ENCODE measurements at regions not wholly inside any gene's neighbourhood (a gene's known extent, or its start where the extent isn't known, plus 50 kb on each side); places are given as distances from the start of the nearest gene placed in this dataset.
A peak's percentile ranks its signal among the peaks of the same experiment; 100 is the strongest.

DNA sequence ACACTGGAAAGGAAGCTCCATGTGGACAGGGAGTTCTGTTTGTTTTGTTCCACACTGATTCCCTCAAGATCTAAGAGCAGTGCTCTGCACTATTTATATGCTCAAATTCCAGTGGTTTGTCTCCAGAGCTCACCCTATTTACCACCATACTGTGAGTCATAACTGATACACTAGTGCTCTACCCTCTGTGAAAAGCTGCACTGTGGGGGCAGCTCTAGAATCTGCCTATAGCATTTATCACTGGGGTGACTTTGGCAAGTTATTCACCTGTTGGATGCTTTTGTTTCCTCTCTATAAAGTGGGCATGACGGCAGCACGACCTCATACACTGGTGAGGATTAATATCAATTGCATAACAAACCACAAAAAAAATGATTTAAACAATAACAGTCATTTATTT lies 307.8 kb downstream of the NR2F1-AS1 start:
- peak; percentile 73 for DNase-seq

DNA sequence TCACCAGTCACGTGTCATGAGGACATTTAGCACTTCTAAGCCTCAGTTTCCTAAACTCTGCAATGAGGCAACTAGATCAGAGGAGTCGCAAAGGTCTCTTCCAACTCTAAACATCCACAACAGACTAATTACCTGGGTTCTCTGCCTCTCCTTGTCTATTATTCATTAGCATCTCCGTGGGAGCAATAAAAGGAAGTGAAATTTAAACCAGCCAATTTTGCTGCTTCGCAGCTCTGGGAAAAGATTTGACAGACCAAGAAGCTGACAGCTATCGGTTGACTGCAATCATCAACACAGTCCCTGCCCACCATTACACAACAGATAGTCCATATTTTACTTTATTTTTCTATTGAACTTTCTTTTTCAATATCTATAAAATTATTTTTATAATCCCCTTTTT lies 308.9 kb downstream of the NR2F1-AS1 start:
- no peak for DNase-seq

DNA sequence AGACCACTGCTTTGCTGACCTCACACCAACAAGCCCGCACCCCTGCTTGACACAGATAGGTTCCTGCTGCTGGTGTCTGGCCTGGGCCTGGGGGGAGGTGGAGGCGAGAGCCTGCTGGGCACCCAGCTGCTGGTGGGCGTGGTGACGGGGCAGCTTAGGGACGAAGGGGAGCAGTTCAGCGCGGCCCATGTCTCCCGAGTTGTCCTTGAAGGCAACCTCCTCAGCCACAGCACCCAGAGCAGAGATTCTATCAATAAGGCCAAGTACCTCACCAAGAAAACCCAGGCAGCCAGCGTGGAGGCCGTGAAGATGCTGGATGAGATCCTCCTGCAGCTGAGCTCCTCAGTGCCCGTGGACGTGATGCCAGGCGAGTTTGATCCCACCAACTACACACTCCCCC lies 313.3 kb downstream of the NR2F1-AS1 start:
- DNase-seq: no peak

DNA sequence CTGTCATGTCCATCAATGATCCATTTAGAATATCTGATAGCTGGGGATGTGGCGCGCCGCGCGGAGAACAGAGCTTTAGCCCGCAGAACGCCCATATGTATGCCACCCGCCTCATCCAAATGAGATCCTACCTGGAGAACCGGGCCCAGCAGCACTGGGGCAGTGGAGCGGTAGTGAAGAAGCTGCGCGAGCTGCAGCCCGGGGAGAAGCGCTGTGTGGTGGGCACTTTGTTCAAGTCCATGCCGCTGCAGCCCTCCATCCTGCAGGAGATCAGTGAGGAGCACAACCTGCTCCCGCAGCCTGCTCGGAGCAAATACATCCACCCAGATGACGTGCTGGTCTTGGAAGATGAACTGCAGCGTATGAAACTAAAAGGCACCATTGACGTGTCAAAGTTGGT lies 313.7 kb downstream of the NR2F1-AS1 start:
- no peak for DNase-seq

DNA sequence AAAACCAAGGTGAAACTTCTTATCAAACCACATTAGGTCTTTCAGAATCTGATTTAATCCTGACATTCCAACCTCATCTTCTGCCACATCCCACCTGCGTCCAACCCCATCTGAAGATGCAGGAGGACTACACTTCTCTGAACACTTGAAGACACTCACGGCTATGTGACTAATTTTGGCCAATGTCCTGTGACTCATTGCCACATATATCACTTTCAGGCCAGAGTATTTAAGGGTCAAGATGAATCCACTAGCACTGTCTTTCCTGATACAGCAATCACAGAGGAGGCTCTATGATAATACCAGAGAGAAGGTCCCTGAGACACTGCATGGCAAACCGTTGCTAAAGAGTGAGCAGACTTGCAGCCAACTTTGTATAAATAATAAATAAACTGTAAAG lies 323.4 kb downstream of the NR2F1-AS1 start:
- DNase-seq: no peak

DNA sequence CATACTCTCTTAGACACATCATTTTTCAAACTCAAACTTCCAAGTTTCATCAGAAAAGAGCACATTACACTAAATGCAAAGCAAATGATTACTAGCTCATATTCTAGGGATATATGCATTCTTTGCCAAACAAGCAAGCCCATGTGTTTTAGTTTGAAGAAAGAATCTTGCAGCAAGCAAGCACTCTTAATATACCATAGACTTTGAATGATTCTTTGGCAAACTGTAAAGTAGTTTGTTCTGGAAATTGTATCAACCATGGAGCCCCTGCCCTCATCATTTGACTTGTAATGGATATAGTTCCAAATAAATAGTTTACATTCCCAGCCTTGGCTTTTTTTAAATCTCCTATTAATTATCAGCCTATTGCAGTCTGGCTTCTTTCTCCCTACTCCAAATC lies 325.2 kb downstream of the NR2F1-AS1 start:
- DNase-seq: no peak

DNA sequence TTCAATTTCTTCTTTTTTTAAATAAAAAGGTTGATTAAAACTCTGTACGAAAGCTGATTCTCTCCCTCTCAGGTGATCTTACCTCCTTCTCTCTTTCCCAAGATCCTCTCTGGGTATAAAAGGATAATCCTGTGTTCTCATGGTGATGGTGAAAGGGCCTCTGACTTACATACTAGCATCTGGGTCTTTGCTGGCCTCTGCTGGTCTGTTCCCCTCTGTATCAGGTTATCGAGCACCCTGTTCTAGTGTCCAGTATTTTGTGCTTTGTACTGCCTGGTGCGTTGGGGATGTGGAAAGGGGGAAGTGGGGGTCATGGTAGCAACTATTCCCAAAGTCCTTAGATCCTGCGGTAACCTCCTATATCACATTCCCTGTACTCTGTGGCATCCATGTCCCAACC lies 328.9 kb downstream of the NR2F1-AS1 start:
- DNase-seq: no peak

DNA sequence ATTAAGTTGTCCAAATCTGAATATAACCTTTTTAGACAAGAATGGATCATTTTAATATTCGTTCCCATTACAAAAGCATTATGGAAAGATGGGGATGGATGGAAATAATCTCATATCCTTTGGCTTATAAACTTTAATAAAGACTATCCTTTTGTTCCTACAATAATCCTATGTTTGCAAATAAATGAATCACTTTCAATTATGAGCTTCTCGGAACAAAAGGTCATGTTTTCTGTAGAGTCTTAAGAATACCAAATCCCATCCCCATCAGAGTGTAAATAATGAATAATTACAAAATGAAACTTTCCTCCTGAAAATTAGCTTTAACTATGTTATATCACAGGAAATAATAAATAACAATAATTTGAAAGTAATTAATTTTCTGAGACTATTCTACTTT lies 329.7 kb downstream of the NR2F1-AS1 start:
- DNase-seq: no peak

DNA sequence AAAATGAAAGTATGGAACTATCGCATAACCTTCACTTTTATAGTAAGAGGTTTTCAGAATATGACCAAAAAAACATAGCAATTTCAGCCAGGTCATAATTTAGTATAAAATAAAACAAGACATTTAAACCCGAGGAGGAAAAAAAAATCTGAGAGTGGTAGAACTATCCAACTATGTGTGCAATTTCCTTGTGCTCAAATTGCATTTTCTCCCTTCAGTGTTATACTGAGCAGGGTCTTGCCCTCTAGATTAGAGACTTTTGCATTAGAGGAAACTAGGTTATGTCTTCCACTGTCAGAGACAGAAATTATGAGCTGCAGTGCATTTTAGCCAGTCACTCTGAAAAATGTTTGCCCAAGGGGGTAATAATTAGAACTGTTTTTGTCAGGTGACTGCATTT lies 330.6 kb downstream of the NR2F1-AS1 start:
- no peak for DNase-seq

DNA sequence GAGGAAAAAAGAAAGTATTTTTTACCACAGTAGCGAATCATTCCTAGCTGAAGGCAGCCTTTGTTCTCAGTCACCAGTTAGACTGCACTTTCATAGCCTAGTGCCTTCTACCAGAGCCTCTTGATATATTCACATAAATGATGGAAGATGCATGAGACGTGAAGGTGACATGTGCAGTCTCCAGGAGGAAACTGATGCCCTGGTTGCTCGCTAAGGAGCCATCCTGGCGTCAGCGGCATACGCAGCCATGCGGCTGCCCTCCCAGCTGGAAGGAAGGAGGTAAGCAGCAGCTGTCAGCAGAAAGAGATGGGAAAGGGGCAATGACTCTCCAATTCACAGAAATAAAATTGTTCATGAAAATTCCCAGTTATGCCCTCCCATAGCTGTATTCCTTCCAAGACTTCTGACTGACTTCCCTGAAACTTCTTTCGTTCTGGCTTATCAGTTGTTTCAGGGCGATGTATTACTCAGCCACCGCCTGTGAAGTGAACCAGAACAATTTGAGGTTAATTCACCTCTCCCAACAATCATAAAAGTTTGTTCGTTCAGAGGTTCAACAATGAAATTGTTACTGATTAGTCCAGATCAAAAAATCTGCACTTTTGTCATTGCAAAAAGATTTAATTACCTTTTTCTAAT lies 331.2 kb downstream of the NR2F1-AS1 start:
- DNase-seq: no peak

DNA sequence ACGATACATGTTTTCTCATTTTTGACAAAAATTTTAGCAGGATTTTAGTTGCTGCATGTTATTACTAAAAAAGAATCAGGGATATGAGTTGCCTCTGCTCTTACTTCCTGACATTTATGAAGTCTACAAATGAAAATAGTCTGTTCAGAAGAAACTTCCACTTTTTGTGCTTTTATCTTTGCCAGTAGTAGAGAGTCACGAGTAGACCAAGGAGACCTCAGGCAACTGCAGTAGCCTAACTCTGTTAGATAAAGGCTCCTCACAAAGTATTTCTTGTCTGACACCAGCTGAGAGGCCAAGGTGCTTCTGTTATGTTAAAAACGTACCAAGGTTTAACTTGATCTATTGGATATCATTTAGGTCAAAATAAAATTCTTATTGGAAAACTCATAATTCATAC lies 333.9 kb downstream of the NR2F1-AS1 start:
- DNase-seq: no peak

DNA sequence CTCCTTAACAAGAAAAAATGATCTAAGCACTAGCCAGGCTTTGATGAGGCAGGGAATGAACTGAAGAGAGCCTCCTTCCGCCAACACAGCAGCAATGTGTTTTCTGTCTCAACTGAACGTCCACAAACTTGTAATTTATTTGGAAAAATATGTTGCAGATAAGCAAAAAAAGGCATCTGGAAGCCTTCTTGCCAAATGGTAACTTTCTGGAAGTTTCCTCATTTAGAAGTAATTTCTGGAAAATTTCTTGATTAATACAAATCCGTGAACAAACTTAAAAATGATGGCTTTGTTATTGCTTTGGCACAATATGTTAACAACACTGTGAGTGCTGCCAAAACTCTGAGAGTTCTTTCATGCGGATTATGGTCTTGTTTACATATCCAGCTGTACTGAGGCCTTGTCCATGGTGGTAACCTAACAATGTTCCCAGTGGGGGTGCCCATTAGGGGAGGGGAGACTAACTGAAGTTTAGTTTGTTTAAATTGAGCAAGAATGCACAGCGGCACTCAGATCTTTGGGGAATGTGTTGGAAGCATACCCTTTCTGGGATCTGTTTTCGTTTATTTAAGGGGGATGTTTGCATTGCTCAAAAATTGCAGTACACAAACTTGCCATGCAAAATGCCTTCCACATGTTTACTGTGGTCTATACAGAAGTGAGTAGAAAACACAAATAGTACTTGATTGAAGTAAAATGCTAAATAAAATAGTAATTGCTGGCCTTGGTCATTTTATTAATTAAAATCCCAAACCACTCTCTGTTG lies 334.7 kb downstream of the NR2F1-AS1 start:
- peak; percentile 21 for DNase-seq

DNA sequence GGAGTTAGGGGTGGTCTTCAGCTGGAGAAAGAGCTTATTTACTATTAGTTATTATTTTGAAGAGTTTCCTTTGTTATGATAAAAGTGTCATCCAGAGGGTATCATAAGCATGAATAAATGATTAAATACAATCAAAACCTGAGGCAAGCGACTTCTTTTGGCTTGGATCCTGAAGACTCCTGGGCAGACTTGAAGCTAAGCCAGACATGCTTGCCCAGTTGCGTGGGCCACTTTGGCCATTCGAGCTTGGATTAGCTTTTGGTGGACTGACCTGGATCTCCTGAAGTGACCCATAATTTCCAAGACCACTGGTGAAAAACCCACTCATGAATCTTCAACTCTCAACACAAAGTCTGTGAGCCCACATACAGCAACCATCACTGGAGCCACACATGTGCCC lies 335.8 kb downstream of the NR2F1-AS1 start:
- DNase-seq: no peak

DNA sequence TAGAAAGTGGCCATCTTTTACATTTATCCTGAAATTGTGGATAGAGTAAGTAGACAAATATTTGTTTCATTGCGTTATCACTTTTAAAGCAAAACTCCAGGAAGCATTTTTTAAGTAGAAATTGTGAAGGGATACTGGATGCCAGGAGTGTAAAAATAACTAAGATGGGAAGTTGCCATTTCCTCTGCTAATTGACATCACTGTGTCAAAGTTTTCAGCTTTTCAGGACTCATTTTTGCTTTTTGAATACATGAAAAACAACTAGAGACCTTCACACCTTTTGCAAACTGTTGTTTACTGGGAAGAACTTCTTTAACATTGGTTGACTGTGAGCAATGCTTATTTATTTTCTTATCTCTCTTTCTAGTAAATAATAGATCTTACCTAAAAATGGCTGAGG lies 337.5 kb downstream of the NR2F1-AS1 start:
- no peak for DNase-seq

DNA sequence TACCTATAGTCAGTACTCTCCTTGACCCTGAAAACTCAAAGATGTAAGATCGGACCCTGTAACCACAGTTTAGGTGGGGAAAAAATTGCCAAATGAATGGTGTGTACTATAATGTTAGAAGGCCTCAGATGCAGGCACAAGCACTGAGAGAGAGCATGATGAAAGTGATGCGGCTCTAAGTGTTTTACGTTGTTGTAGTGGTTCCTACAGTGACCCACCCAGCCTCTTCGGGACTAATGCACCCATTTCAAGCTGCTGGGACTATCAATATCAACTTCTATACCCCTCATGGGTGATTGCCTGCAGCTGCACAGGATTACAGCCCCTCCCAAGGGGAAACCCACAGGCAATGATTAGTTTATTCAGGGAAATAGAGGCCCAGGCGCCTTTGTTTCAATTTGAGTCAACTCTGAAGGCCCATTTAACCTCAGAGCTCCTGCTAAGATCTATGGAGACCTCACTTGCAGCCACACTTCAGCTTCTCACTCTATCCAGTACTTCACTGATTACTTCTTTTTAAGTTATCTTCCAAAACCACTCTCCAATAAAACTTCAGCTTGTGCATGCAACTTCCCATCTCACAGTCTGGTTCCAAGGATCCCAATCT lies 340.7 kb downstream of the NR2F1-AS1 start:
- DNase-seq: no peak

DNA sequence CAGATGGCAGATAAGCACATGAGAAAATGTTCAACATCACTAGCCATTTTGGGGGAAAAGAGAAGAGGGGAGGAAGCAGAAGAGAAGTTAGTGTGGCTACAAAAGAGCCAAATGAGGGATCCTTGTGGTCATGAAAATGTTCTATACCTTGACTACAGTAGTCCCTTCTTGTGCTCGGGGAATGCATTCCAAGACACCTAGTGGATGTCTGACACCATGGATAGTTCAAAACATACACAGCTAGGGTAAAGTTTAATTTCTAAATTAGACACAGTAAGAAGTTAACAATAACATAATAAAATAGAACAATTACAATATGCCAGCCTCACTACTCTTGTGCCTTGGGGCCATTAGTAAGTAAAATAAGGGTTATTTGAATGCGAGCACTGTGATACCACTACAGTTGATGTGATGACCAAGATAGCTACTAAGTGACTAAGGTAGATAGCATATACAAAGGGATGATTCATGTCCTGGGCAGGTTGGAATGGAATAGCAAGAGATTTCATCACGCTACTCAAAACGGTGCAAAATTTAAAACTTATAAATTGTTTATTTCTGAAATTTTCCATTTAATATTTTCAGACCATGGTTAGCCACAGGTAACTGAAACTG lies 344.1 kb downstream of the NR2F1-AS1 start:
- DNase-seq: no peak

DNA sequence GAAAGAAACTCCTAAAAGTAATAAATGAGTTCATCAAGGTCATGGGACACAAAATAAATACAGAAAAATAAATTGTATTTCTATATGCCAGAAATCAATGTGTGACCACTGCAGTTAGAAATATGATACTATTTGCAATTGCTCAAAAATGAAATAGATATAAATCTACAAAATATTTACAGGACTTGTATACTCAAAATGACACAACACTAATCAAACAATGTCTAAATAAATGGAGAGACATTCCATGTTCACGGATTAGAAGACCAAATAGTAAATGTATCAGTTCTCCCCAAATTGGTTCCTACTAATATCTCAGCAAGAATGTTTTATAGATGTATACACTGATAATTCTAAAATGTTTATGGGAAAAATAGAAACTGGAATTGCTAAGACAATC lies 345.3 kb downstream of the NR2F1-AS1 start:
- DNase-seq: no peak

DNA sequence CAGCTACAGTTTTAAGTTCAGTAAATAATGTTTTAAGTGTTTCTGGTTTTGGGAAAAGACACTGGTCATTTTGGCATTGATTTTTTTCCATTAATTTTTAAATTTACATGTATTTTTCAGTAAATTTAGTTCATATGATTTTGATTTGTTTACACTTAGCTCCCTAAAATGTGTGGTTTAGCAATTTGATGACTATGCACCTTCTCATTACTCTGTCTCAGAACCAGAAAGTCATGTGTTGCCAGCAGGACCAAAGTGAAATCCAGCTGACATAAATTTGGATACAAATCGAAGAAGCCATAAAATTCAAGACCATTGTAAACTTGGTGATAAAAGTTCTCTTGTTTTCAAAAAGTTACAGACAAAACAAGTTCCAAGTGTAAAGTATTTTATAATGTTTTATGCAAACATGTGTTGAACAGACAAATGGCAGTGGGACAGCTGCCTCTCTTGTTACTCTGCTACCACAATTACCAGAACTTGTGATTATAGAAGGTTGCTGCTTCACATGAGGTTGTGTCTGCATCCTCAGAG lies 354.8 kb downstream of the NR2F1-AS1 start:
- no peak for DNase-seq

DNA sequence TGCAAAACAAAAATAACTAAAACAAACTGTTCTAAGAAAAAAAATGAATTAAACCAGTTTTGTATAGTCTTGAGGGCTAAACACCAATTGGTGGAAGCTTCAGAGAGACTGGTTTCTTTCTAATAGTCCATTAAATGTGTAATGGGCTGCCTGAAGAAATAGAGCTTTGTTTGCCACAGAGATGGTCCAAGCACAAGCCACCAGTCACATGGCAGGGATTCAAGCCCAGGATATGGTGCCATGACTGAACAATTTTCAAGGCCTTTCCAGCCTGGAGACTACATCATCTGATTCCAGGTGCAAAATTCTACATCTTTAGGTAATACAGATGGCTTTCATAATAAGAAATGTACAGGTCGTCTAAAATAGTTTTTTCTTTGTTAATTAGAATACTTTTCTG lies 355.3 kb downstream of the NR2F1-AS1 start:
- no peak for DNase-seq

DNA sequence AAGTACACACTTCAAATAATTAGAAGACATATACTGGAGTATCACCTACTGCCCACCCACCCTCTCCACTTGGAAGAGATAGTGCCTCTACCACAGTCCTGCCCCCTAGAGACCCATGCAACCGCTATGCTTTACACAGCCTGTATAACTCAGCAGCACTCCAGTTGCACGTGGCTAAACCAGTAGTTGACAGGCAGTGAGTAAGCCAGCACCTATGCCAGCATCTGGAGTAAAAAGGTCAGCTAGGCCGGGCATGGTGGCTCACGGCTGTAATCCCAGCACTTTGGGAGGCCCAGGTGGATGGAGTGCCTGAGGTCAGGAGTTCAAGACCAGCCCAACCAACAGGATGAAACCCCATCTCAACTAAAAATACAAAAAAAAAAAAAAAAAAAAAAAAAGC lies 356.4 kb downstream of the NR2F1-AS1 start:
- no peak for DNase-seq

DNA sequence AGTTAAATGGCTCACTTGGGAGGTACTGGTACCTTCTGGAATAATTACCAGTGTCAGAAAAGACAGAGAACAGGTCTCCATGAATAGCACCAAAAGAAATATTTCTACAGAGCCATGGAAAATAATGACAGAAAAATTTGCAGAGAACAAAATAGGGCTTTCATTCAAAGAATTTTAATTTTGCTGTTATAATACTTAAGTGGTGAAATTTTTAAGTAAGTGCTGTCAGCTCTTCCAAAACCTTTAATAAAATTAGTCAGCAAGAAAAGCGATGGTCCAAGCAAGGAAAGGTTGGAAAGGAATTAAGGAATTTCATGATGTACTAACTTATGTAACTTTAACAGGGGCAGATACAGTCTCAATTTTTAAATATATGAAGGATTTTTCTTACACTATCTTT lies 359.2 kb downstream of the NR2F1-AS1 start:
- DNase-seq: no peak

DNA sequence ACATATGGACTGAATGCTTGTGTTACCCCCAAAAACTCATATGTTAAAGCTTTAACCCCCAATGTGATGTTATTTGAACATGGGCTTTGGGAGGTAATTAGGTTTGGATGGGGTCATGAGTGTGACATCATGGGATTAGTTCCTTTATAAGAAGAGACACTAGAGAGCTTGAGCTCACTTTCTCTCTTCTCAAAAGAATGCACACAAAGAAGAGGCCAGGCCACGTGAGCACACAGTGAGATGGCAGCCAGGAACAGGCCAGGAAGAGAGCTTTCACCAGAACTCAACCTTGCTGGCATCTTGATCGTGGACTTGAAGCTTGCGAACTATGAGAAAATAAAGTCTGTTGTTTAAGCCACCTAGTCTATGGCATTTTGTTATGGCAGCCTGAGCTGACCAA lies 360.6 kb downstream of the NR2F1-AS1 start:
- no peak for DNase-seq

DNA sequence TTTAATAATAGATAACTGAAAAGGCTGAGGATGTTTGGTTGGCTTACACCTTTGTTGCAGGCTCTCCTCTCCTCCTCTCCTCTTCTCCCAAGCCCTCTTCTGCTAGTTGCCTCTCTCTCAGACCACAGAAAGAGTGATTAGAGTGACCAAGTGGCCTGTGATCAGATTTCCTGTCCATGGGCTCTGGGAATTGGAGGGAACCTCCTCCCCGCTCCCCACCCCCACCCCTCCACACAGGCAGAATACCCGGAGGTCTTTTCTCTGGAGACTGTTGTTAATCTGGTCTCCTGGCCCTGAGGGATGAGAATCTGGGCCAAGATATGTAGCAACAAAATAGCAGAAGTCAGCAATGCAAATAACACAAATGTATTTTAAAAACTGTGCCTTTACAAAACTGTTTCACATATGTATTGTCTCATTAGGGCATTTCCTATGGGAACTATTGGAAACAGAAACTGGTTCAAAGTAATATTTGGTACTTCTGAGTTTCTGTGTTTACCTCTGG lies 361.3 kb downstream of the NR2F1-AS1 start:
- DNase-seq: no peak

Measured in fibroblast of upper back skin (primary cell).